ENCODE measurements at regions not wholly inside any gene's neighbourhood (a gene's known extent, or its start where the extent isn't known, plus 50 kb on each side); places are given as distances from the start of the nearest gene placed in this dataset.

DNA sequence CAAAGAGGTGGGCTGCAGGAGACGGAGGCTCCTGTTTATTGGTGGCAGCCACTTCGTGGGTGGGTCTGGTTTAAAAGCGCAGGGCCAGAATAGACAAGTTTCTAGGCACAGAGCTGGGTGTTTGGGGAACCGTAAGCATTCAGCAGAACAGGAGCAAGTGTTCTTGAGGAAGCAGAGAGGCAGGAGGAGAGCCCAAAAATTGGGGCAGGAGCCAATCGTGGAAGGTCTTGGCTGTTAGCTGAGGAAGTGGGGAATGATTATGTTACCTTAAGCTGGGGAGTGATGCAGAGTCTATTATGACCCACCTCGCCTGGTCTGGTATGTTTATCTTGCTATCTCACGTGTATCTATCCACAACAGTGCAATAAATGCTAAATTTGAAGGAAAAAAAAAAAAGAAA lies 64.3 kb upstream of the ATL2 start:
- ChIA-PET POLR2A (no interaction called here), CTCF (interaction anchor here (0.6 kb wide), 1 partner anchor 24 kb away, joined by 3 read pairs; no protein-coding TSS in a partner anchor)
- TF ChIP-seq, protein P1, sequence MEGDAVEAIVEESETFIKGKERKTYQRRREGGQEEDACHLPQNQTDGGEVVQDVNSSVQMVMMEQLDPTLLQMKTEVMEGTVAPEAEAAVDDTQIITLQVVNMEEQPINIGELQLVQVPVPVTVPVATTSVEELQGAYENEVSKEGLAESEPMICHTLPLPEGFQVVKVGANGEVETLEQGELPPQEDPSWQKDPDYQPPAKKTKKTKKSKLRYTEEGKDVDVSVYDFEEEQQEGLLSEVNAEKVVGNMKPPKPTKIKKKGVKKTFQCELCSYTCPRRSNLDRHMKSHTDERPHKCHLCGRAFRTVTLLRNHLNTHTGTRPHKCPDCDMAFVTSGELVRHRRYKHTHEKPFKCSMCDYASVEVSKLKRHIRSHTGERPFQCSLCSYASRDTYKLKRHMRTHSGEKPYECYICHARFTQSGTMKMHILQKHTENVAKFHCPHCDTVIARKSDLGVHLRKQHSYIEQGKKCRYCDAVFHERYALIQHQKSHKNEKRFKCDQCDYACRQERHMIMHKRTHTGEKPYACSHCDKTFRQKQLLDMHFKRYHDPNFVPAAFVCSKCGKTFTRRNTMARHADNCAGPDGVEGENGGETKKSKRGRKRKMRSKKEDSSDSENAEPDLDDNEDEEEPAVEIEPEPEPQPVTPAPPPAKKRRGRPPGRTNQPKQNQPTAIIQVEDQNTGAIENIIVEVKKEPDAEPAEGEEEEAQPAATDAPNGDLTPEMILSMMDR (IDR thresholded peaks at IDR 0.05; ENCODE audit: insufficient read depth, low read length, missing control alignments), result no peak
- no peak for DNase-seq (ENCODE audit: low read depth, low spot score)
- H3K4me3 ChIP-seq (ENCODE audit: low read depth, low read length), result no peak overlapping the region

DNA sequence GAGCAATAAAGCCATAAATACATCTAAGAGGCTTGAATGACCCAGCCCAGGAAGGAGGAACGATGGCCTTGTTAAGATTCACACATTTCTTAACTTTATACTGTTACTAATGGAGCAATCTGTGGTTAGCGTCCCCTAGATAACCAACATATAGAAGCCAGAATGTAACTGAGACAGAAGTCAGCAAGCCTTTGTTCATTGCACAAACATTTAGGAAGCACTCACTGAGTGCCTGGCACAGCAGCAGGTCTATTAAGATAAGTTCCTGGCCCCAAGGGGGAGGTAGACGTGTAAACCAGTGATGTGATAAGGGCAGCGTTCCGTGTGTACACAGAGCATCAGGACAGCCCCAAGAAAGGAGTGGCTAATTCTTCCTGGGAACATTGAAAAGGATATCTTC lies 63.6 kb upstream of the ATL2 start:
- POLR2A ChIA-PET, result no interaction called here
- no peak overlapping the region for H3K4me3 ChIP-seq (ENCODE audit: low read depth, low read length)
- TF ChIP-seq, protein P1 (IDR thresholded peaks at IDR 0.05; ENCODE audit: insufficient read depth, low read length, missing control alignments), result no peak
- CTCF ChIA-PET, result interaction anchor here (0.6 kb wide), 1 partner anchor 25 kb away, joined by 3 read pairs; no protein-coding TSS in a partner anchor
- DNase-seq (ENCODE audit: low read depth, low spot score), result no peak

DNA sequence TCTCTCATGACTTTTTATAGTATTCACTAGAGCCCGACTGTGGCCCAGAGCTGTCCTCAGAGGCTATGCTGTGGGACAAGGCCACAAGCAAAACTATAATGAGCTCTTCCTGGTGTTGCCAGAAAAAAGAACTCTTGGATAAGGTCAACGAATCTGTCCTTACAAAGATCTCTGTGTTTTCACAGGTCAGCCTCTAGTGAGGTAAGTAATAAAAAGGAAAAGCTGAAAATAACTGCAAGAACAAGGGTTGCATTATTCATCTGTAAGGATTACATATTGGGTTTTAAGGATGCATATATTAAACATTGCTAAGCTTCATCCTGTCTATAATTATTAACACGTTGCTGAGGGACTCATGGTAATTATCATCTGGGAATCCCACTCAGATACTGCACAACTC lies 62.8 kb upstream of the ATL2 start:
- TF ChIP-seq, protein P1 (IDR thresholded peaks at IDR 0.05; ENCODE audit: insufficient read depth, low read length, missing control alignments), result no peak

DNA sequence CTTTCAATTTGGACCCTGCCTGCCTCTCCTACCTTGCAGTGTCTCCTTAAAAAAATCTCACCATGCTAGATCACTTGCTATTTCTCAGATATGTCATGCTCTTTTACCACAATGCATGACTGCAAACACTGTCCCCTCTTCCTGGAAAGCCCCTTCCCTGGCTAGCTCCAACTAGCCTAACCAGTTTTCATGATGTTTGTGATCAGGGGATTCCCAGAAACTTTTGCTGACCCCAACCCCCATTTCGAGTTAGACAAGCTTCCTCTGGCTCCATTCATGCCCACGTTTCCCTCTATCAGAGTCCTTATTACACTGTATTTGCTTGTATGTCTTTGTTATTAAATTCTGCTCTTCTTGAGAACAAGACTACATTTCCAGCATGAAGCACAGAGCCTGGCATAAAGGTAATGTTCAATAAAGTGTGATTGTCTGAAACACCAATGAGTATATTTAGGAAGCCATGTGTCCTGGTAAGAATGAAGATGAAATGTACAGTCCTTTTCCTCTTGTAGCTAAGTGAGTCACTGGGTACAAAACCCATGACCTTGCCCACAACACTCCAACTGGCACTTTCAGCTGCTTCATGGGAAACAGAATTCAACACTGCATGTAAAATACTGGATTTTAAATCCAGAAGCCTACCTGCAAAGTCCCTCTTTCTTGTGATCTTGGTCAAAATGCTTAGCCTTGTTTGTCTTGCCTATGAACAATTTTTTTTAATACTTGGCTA lies 62.0 kb upstream of the ATL2 start:
- TF ChIP-seq, protein P1 (IDR thresholded peaks at IDR 0.05; ENCODE audit: insufficient read depth, low read length, missing control alignments), result no peak
- no peak for DNase-seq (ENCODE audit: low read depth, low spot score)
- ChIA-PET CTCF (no interaction called here), POLR2A (no interaction called here)
- H3K4me3 ChIP-seq (ENCODE audit: low read depth, low read length), result no peak overlapping the region

More for the DNA sequence above, 62.8 kb upstream of the ATL2 start:
- no peak for DNase-seq (ENCODE audit: low read depth, low spot score)
- ChIA-PET CTCF (no interaction called here), POLR2A (no interaction called here)
- no peak overlapping the region for H3K4me3 ChIP-seq (ENCODE audit: low read depth, low read length)

DNA sequence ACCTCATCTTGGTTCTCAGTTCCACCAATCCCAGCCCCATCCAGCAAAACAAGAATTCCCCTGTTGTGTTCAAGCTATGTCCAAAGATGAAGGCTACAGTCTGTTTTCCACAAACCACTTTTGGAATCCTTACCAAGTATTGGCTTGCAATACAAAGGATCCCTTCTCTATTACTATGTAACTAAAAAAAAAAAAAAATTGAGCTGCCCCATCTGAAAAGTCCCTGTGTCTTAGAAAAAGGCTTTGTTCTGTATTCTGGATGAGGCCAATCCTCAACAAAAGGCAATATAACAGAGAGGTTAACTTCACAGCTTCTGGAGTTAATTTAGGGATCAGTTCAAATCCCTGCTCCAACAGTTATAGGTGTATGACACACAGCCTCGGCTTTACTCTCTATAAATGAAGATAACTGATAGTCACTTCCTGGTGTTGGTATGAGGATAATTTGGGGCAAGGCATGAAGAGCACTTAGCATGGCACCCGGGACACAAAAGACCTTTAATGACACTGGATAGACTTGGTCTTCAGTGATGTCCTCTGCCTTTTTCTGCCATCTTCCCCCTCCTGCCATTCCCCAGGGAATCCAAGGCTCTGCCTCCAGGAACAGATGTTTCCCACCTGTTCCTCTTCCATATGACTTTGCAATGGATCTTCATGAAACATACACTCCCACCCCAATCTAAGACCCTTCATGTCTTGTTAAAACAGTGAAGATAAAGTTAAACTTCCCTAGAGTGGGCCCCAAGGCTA lies 61.2 kb upstream of the ATL2 start:
- ChIA-PET CTCF (no interaction called here), POLR2A (no interaction called here)
- no peak for DNase-seq (ENCODE audit: low read depth, low spot score)
- H3K4me3 ChIP-seq (ENCODE audit: low read depth, low read length), result no peak overlapping the region
- TF ChIP-seq, protein P1 (IDR thresholded peaks at IDR 0.05; ENCODE audit: insufficient read depth, low read length, missing control alignments), result no peak

DNA sequence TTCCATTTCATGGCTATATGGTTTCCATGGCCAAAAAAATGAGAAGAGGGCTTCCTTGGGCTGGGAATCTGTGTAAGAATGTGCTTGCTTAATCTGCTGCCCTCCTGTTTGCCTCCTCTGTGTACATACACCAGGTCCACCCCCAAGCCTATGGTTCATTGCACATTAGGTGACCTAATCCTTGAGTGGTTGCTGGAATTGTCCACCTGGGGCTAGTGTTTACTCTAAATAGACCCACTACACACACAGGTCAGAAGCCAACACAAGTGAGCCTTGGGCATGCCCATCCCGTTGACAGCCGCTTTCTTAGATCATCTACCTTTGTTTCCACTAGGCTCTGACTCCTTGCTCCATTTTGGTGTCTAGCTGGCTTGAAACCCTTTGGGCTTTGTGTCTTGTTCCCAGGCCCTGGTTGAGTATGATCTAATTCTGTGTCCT lies 59.2 kb upstream of the ATL2 start:
- TF ChIP-seq, protein P1 (IDR thresholded peaks at IDR 0.05; ENCODE audit: insufficient read depth, low read length, missing control alignments), result no peak
- ChIA-PET CTCF (no interaction called here), POLR2A (no interaction called here)
- no peak overlapping the region for H3K4me3 ChIP-seq (ENCODE audit: low read depth, low read length)
- DNase-seq (ENCODE audit: low read depth, low spot score), result no peak

Data from AG04449 (cell line).